ENCODE measurements at regions not wholly inside any gene's neighbourhood (a gene's known extent, or its start where the extent isn't known, plus 50 kb on each side); places are given as distances from the start of the nearest gene placed in this dataset.

GRCh38 chr4:56231410-56231809, 155.9 kb downstream of the AASDH start:
- TF ChIP-seq POLR2A (IDR thresholded peaks at IDR 0.05; ENCODE audit: low read length) (no peak), REST (IDR thresholded peaks at IDR 0.05) (no peak), ELK1 (IDR thresholded peaks at IDR 0.05; ENCODE audit: low read depth, low read length) (no peak), ATOH8 (CRISPR knock-in tag; IDR thresholded peaks at IDR 0.05; ENCODE audit: low read depth) (no peak), CTCF (IDR thresholded peaks at IDR 0.05) (no peak)

Measured in A549 (cell line).